H1 (cell line): ENCODE measurements at regions not wholly inside any gene's neighbourhood (a gene's known extent, or its start where the extent isn't known, plus 50 kb on each side); places are given as distances from the start of the nearest gene placed in this dataset.

Experiments used
- CTCF ChIA-PET: fragments of 300-600 bp; sonication (Branson Sonifier 250); formaldehyde crosslinking; loops from one replicate; lab custom pipeline; 2021; ENCODE audit not compliant: partially characterized antibody; lab: Charles Lee
- POLR2A ChIA-PET: fragments of 300-600 bp; sonication (Branson Sonifier 250); formaldehyde crosslinking; loops from one replicate; lab custom pipeline; 2021; ENCODE audit warnings: inconsistent platforms; ENCODE audit not compliant: partially characterized antibody; lab: Charles Lee
- DNase-seq, 2 experiments: peaks; one replicate each; pipeline versions ENCODE4 v3.0.0 to v3.0.0-alpha.2; 2010 to 2022; ENCODE audit warnings: low spot score in 2 of 2, low read depth in 1 of 2, mixed read lengths in 1 of 2
- FAIRE-seq: peaks from 2 replicates; lab custom pipeline; 2011; peaks lifted over from hg19 to GRCh38; lab: Jason Lieb, UNC
- H2AFZ ChIP-seq: 2 replicates; pipeline ENCODE4 v1.8.1; 2012; ENCODE audit warnings: low read length, inconsistent platforms
- H2AK5ac ChIP-seq: 2 replicates; pipeline ENCODE4 v1.6.1; 2013; ENCODE audit warnings: low read depth, low read length
- H2BK120ac ChIP-seq: replicated peaks from 2 replicates; pipeline ENCODE3; 2013; ENCODE audit warnings: low read depth, low read length, inconsistent platforms
- H2BK12ac ChIP-seq: 2 replicates; pipeline ENCODE4 v1.6.1; 2013; ENCODE audit warnings: low read depth, low read length
- H2BK15ac ChIP-seq: 2 replicates; pipeline ENCODE4 v1.6.1; 2013; ENCODE audit warnings: low read length
- H2BK20ac ChIP-seq: 2 replicates; pipeline ENCODE4 v1.6.1; 2013; ENCODE audit warnings: low read length
- H2BK5ac ChIP-seq: 2 replicates; pipeline ENCODE4 v1.6.1; 2013; ENCODE audit warnings: low read depth, low read length
- H3K14ac ChIP-seq: 2 replicates; pipeline ENCODE4 v1.6.1; 2013; ENCODE audit warnings: inconsistent platforms; ENCODE audit not compliant: insufficient read length
- H3K18ac ChIP-seq: 2 replicates; pipeline ENCODE4 v1.6.1; 2013; ENCODE audit warnings: low read length; ENCODE audit errors: extremely low read depth
- H3K23ac ChIP-seq: 2 replicates; pipeline ENCODE4 v1.6.1; 2013; ENCODE audit warnings: inconsistent platforms; ENCODE audit not compliant: insufficient read length
- H3K23me2 ChIP-seq: 2 replicates; pipeline ENCODE4 v1.6.1; 2013; ENCODE audit warnings: low read depth, low read length
- H3K27ac ChIP-seq: 2 replicates; pipeline ENCODE4 v1.6.1; 2011; ENCODE audit warnings: low read depth, low read length, inconsistent platforms
- H3K27me3 ChIP-seq, 4 experiments: replicated peaks in 1 of 4; 1 replicate in 1 of 4; 2 replicates in 3 of 4; pipeline versions ENCODE4 v1.6.1 to v1.8.1; 2011 to 2013; ENCODE audit warnings: low read length in 3 of 4, mild to moderate bottlenecking in 3 of 4, inconsistent platforms in 2 of 4, mixed read lengths in 2 of 4, moderate library complexity in 1 of 4; ENCODE audit not compliant: control insufficient read depth in 3 of 4, insufficient read depth in 3 of 4; ENCODE audit errors: extremely low read depth in 1 of 4
- H3K36me3 ChIP-seq, 4 experiments: 2 replicates each; pipeline versions ENCODE4 v1.6.1 to v1.8.1; 2011 to 2013; ENCODE audit warnings: mild to moderate bottlenecking in 4 of 4, low read length in 3 of 4, moderate library complexity in 2 of 4, control low read depth in 1 of 4, inconsistent platforms in 1 of 4; ENCODE audit not compliant: insufficient read depth in 4 of 4, control insufficient read depth in 2 of 4
- H3K4ac ChIP-seq: replicated peaks from 2 replicates; pipeline ENCODE3; 2013; ENCODE audit warnings: low read length, low read depth, mixed read lengths, inconsistent platforms; ENCODE audit not compliant: insufficient read length
- H3K4me1 ChIP-seq, 4 experiments: replicated peaks in 1 of 4; 1 replicate in 1 of 4; 2 replicates in 3 of 4; pipeline versions ENCODE4 v1.6.1 to v1.8.1; 2011 to 2013; ENCODE audit warnings: low read length in 3 of 4, inconsistent platforms in 2 of 4, mixed read lengths in 1 of 4; ENCODE audit not compliant: insufficient read depth in 4 of 4, control insufficient read depth in 3 of 4
- H3K4me2 ChIP-seq, 2 experiments: 2 replicates each; pipeline versions ENCODE4 v1.6.1 to v1.8.1; 2011 to 2013; ENCODE audit warnings: low read depth in 2 of 2, low read length in 2 of 2, control low read depth in 1 of 2, inconsistent platforms in 1 of 2, mild to moderate bottlenecking in 1 of 2; ENCODE audit not compliant: insufficient read depth in 1 of 2
- H3K4me3 ChIP-seq, 4 experiments: fragments of 200-600, 300-600 bp in 1 of 4; sonication (generic), shearing (Covaris generic), sonication (Bioruptor Twin) in 1 of 4; 2 replicates each; pipeline versions ENCODE4 v1.5.1 to v1.8.1; 2011 to 2016; ENCODE audit warnings: low read length in 4 of 4, low read depth in 3 of 4, control low read depth in 2 of 4, inconsistent platforms in 2 of 4, mild to moderate bottlenecking in 2 of 4, mixed read lengths in 1 of 4, moderate library complexity in 1 of 4; ENCODE audit not compliant: insufficient read depth in 2 of 4; ENCODE audit errors: extremely low read depth in 1 of 4
- H3K56ac ChIP-seq: replicated peaks from 2 replicates; pipeline ENCODE3; 2013; ENCODE audit warnings: low read depth, mild to moderate bottlenecking, mixed read lengths, low read length, inconsistent platforms; ENCODE audit not compliant: insufficient read length
- H3K79me1 ChIP-seq: 2 replicates; pipeline ENCODE4 v1.6.1; 2013; ENCODE audit warnings: low read depth, low read length, control low read depth
- H3K79me2 ChIP-seq, 2 experiments: 2 replicates each; pipeline versions ENCODE4 v1.6.1 to v1.8.1; 2012 to 2013; ENCODE audit warnings: low read length in 2 of 2, mild to moderate bottlenecking in 2 of 2, inconsistent platforms in 1 of 2; ENCODE audit not compliant: insufficient read depth in 2 of 2, control insufficient read depth in 1 of 2
- H3K9ac ChIP-seq, 4 experiments: replicated peaks in 1 of 4; 1 replicate in 1 of 4; 2 replicates in 3 of 4; pipeline versions ENCODE4 v1.6.1 to v1.8.1; 2011 to 2013; ENCODE audit warnings: low read depth in 3 of 4, low read length in 3 of 4, control low read depth in 2 of 4, mild to moderate bottlenecking in 2 of 4, moderate library complexity in 2 of 4, inconsistent platforms in 1 of 4; ENCODE audit errors: extremely low read depth in 1 of 4
- H3K9me3 ChIP-seq, 2 experiments: 2 replicates each; pipeline versions ENCODE4 v1.6.1 to v1.8.1; 2012 to 2013; ENCODE audit warnings: mild to moderate bottlenecking in 2 of 2, moderate library complexity in 2 of 2, control low read depth in 1 of 2, inconsistent platforms in 1 of 2, low read depth in 1 of 2, low read length in 1 of 2, mixed read lengths in 1 of 2; ENCODE audit not compliant: insufficient read depth in 2 of 2
- H4K20me1 ChIP-seq, 2 experiments: replicated peaks in 1 of 2; 2 replicates each; pipeline versions ENCODE3 to v1.8.1; 2011 to 2013; ENCODE audit warnings: inconsistent platforms in 2 of 2, low read length in 2 of 2, mild to moderate bottlenecking in 1 of 2; ENCODE audit not compliant: insufficient read depth in 2 of 2, control insufficient read depth in 1 of 2
- H4K5ac ChIP-seq: 2 replicates; pipeline ENCODE4 v1.6.1; 2013; ENCODE audit warnings: low read length, low read depth, mixed read lengths, inconsistent platforms; ENCODE audit not compliant: insufficient read length
- H4K8ac ChIP-seq: 2 replicates; pipeline ENCODE4 v1.8.0; 2013; ENCODE audit warnings: mild to moderate bottlenecking, moderate library complexity, low read length, inconsistent platforms; ENCODE audit not compliant: insufficient read depth; ENCODE audit errors: extremely low read depth
- H4K91ac ChIP-seq: replicated peaks from 2 replicates; pipeline ENCODE3; 2013; ENCODE audit warnings: low read length, mixed read lengths, inconsistent platforms; ENCODE audit not compliant: insufficient read length
- CBX5 ChIP-seq: fragments of 300-800, 300-1000 bp; sonication (generic); IDR thresholded peaks from 2 replicates; pipeline ENCODE4 v1.7.1; 2016; ENCODE audit warnings: antibody characterized with exemption, low read length, low read depth
- CTCF ChIP-seq, 3 experiments: IDR thresholded peaks; 1 replicate in 2 of 3; 2 replicates in 1 of 3; pipeline versions ENCODE4 v1.5.1 to v1.6.1; 2011; ENCODE audit warnings: low read length in 3 of 3, mild to moderate bottlenecking in 3 of 3, inconsistent platforms in 2 of 3, low read depth in 1 of 3, moderate library complexity in 1 of 3; ENCODE audit not compliant: insufficient read depth in 1 of 3; ENCODE audit errors: control extremely low read depth in 1 of 3
- GABPA ChIP-seq: IDR thresholded peaks from 2 replicates; pipeline ENCODE4 v1.6.1; 2011; ENCODE audit warnings: mild to moderate bottlenecking, low read length, moderate library complexity, borderline replicate concordance; ENCODE audit not compliant: insufficient read depth
- GTF2F1 ChIP-seq: IDR thresholded peaks from 2 replicates; pipeline ENCODE4 v1.6.1; 2012; ENCODE audit warnings: low read depth, low read length, improper control_type of control experiment, borderline replicate concordance
- POU5F1 ChIP-seq: IDR thresholded peaks from 2 replicates; pipeline ENCODE4 v1.6.1; 2011; ENCODE audit warnings: low read depth, mild to moderate bottlenecking, low read length, moderate library complexity
- YY1 ChIP-seq: IDR thresholded peaks from 2 replicates; pipeline ENCODE4 v1.6.1; 2011; ENCODE audit warnings: low read depth, mild to moderate bottlenecking, low read length
- WGBS, 2 experiments: shearing (Covaris generic) in 1 of 2; methylation state at CpG; one replicate each; pipeline versions ENCODE4 v1.1.6 to v1.1.7; 2013 to 2015; ENCODE audit warnings: low lambda C conversion rate in 2 of 2, mixed read lengths in 2 of 2, inconsistent platforms in 1 of 2, low coverage in 1 of 2, missing lambda C conversion rate in 1 of 2; ENCODE audit not compliant: insufficient replicate concordance in 2 of 2, insufficient coverage in 1 of 2, insufficient read length in 1 of 2; ENCODE audit errors: extremely low coverage in 1 of 2, missing lambda C conversion rate in 1 of 2; 5-methylcytosine and 5-hydroxymethylcytosine counted together

DNA sequence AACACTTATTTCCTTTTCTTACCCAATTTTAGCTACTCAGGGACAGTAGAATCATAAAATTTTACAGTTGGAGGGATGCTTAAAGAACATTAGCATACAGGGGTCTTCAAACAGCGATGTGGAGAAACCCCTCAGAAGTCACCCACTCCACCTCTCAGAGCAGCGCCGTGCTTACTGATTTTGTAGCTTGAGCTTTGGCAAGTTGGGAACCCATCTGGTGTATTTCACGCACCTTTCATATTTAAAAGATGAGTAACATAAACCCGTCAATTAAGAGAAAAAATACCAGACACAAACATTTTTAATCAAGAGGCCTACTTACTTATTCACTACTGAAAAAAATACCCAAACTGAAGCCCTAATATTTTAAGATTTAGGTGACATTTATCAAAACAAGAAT lies 80.9 kb downstream of the ADAMTS15 start:
- Histone ChIP-seq H3K14ac (no peak overlapping the region), H3K23ac (no peak overlapping the region), H3K9ac (no peak overlapping the region), H2BK15ac (no peak overlapping the region), H3K4ac (no peak overlapping the region), H3K79me2 (no peaks in the 10 kb centered on the region), H2BK5ac (no peak overlapping the region), H2AK5ac (no peak overlapping the region), H3K18ac (no peak overlapping the region), H4K8ac (no peak overlapping the region), H2BK12ac (no peak overlapping the region), H3K27ac (no peak overlapping the region), H4K20me1 (no peaks in the 10 kb centered on the region), H3K79me1 (no peaks in the 10 kb centered on the region), H3K4me1 (no peaks in the 10 kb centered on the region; a peak in 2 of 7 replicates), H3K23me2 (no peaks in the 10 kb centered on the region), H3K27me3 (0 out of 7 replicates have a peak, but pooled peaks cover 0 to 2% (median 0%) of the 10 kb centered on the region in 4 experiments), H4K91ac (no peak overlapping the region), H3K9me3 (no peaks in the 10 kb centered on the region), H3K36me3 (no peaks in the 10 kb centered on the region), H2BK20ac (no peak overlapping the region), H3K56ac (no peak overlapping the region), H3K4me3 (no peak overlapping the region), H2AFZ (no peak overlapping the region), H2BK120ac (no peak overlapping the region), H4K5ac (no peak overlapping the region), H3K4me2 (no peak overlapping the region)
- FAIRE-seq (no peak), DNase-seq (no peak)
- CTCF ChIA-PET = interaction anchor here (0.7 to 1.2 kb wide), 3 partner anchors 23 to 90 kb away, joined by 3 read pairs; no protein-coding TSS in a partner anchor
- WGBS, 2 experiments = 94% methylated on average over 5 of the region's 5 CpGs; no CpG with 5 or more reads in 1 of the 2 experiments
- TF ChIP-seq POU5F1 (no peak), CBX5 (no peak), GABPA (no peak), YY1 (no peak), CTCF (IDR thresholded peaks at IDR 0.05; ENCODE audit: control extremely low read depth in 1 of 3, insufficient read depth in 1 of 3, low read depth in 1 of 3, low read length in 3 of 3) (no peak), GTF2F1 (no peak)
- POLR2A ChIA-PET = no interaction called here
